ENCODE measurements at regions not wholly inside any gene's neighbourhood (a gene's known extent, or its start where the extent isn't known, plus 50 kb on each side); places are given as distances from the start of the nearest gene placed in this dataset.

- TF ChIP-seq CTCF (IDR thresholded peaks at IDR 0.05), result no peak
- TF ChIP-seq POLR2AphosphoS5 (IDR thresholded peaks at IDR 0.05), result no peak
Measured at GRCh38 chr10:107516349-107516748, 351.8 kb upstream of the SORCS1 start.

All from upper lobe of left lung (tissue), 4 donors.